ENCODE measurements at regions not wholly inside any gene's neighbourhood (a gene's known extent, or its start where the extent isn't known, plus 50 kb on each side); places are given as distances from the start of the nearest gene placed in this dataset.

- ChIA-PET CTCF (interaction anchor here (1.8 kb wide), 1 partner anchor 8 kb away, joined by 6 read pairs; no protein-coding TSS in a partner anchor), POLR2A (no interaction called here)
- 78% methylated on average over 3 of the region's 3 CpGs for WGBS (ENCODE audit: low lambda C conversion rate)
- H2AFZ ChIP-seq (ENCODE audit: low read depth) = no peak overlapping the region
- no peaks in the 10 kb centered on the region for H3K79me2 ChIP-seq (ENCODE audit: insufficient read depth)
- peaks cover 10% of the 10 kb centered on the region for H3F3A ChIP-seq (replicated peaks; ENCODE audit: insufficient read depth)
- no peaks in the 10 kb centered on the region for H3K9me3 ChIP-seq
- H3K27ac ChIP-seq (ENCODE audit: low read depth in 2 of 2, low read length in 1 of 2) = no peak overlapping the region
- DNase-seq = no peak
- no peaks in the 10 kb centered on the region for H4K20me1 ChIP-seq (ENCODE audit: insufficient read depth)
- TF ChIP-seq POLR2AphosphoS5 (IDR thresholded peaks at IDR 0.05; ENCODE audit: low read depth, low read length) = no peak
- no peak for TF ChIP-seq IRF3 (IDR thresholded peaks at IDR 0.05; ENCODE audit: low read depth, low read length)
- no peak for TF ChIP-seq JUND (IDR thresholded peaks at IDR 0.05)
- TF ChIP-seq NFIC (IDR thresholded peaks at IDR 0.05; ENCODE audit: borderline replicate concordance) = no peak
- TF ChIP-seq ZBTB33 (IDR thresholded peaks at IDR 0.05; ENCODE audit: borderline replicate concordance, low read depth) = no peak
- no peak for TF ChIP-seq REST (IDR thresholded peaks at IDR 0.05; ENCODE audit: low read depth, low read length)
- no peak for TF ChIP-seq TCF12 (IDR thresholded peaks at IDR 0.05)
- TF ChIP-seq RCOR1 (IDR thresholded peaks at IDR 0.05; ENCODE audit: low read length) = no peak
- no peak for TF ChIP-seq TAF1 (IDR thresholded peaks at IDR 0.05; ENCODE audit: borderline replicate concordance, low read depth, low read length)
- TF ChIP-seq FOXJ3 (CRISPR knock-in tag; IDR thresholded peaks at IDR 0.05) = no peak
- TF ChIP-seq, protein P1, sequence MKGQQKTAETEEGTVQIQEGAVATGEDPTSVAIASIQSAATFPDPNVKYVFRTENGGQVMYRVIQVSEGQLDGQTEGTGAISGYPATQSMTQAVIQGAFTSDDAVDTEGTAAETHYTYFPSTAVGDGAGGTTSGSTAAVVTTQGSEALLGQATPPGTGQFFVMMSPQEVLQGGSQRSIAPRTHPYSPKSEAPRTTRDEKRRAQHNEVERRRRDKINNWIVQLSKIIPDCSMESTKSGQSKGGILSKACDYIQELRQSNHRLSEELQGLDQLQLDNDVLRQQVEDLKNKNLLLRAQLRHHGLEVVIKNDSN (IDR thresholded peaks at IDR 0.05; ENCODE audit: borderline replicate concordance, low read depth) = no peak
- TF ChIP-seq EZH2phosphoT487 (IDR thresholded peaks at IDR 0.05; ENCODE audit: borderline replicate concordance, low read depth) = no peak
- TF ChIP-seq YY1 (IDR thresholded peaks at IDR 0.05; ENCODE audit: low read depth) = no peak
- no peaks in the 10 kb centered on the region for H3K27me3 ChIP-seq (ENCODE audit: insufficient read depth)
- peaks cover 6 to 13% of the 10 kb centered on the region in 2 experiments; a peak in 2 of 4 replicates for H3K4me1 ChIP-seq (ENCODE audit: control insufficient read depth in 1 of 2, insufficient read depth in 2 of 2, low read depth in 1 of 2, low read length in 1 of 2)
- no peaks in the 10 kb centered on the region for H3K9me2 ChIP-seq
- H3K4me3 ChIP-seq (ENCODE audit: low read depth in 2 of 2, low read length in 1 of 2) = no peak overlapping the region
- no peak overlapping the region for H3K4me2 ChIP-seq
- H3K9ac ChIP-seq = no peak overlapping the region
- H3K36me3 ChIP-seq (replicated peaks in 1 of 2; ENCODE audit: control insufficient read depth in 1 of 2, insufficient read depth in 2 of 2, low read length in 1 of 2) = no peaks in the 10 kb centered on the region
Measured at GRCh38 chr14:64641760-64642159, 62.5 kb upstream of the PLEKHG3 start.
